Limb (tissue), 2 donors: ENCODE measurements at regions not wholly inside any gene's neighbourhood (a gene's known extent, or its start where the extent isn't known, plus 50 kb on each side); places are given as distances from the start of the nearest gene placed in this dataset.
"Not testable (repeated sequence)": the region's sequence is repeated elsewhere in the genome, so short reads cannot be mapped to it uniquely, and the experiment has no call there.

ENCODE experiments used
- DNase-seq, 2 donors: peaks; one replicate each; pipeline ENCODE4 v3.0.0-alpha.2; 2016; ENCODE audit errors: extremely low spot score in 2 of 2

GRCh38 chr2:114252713-114253112, 189.7 kb upstream of the DPP10 start:
- DNase-seq = no peak

- no peak for DNase-seq
Measured at GRCh38 chr2:114254875-114255274, 187.6 kb upstream of the DPP10 start.

- DNase-seq = no peak
Measured at GRCh38 chr2:114259389-114259788, 183.1 kb upstream of the DPP10 start.

- no peak for DNase-seq
Measured at GRCh38 chr2:114261366-114261765, 181.1 kb upstream of the DPP10 start.

GRCh38 chr2:114265261-114265660, 177.2 kb upstream of the DPP10 start:
- DNase-seq = peak in 1 of 2 donors; percentile 20

- no peak for DNase-seq
Measured at GRCh38 chr2:114274957-114275356, 167.5 kb upstream of the DPP10 start.

GRCh38 chr2:114281188-114281587, 161.3 kb upstream of the DPP10 start:
- DNase-seq = no peak

GRCh38 chr2:114283774-114284173, 158.7 kb upstream of the DPP10 start:
- no peak for DNase-seq

GRCh38 chr2:114286438-114286837, 156.0 kb upstream of the DPP10 start:
- DNase-seq = no peak

- no peak for DNase-seq
Measured at GRCh38 chr2:114293355-114293754, 149.1 kb upstream of the DPP10 start.

GRCh38 chr2:114294741-114295140, 147.7 kb upstream of the DPP10 start:
- DNase-seq = no peak

GRCh38 chr2:114300351-114300750, 142.1 kb upstream of the DPP10 start:
- not testable (repeated sequence) for DNase-seq

GRCh38 chr2:114316532-114317300, 125.7 kb upstream of the DPP10 start:
- peak in 1 of 2 donors; percentile 3 for DNase-seq

GRCh38 chr2:114330594-114330993, 111.8 kb upstream of the DPP10 start:
- DNase-seq = no peak

GRCh38 chr2:114331934-114332333, 110.5 kb upstream of the DPP10 start:
- DNase-seq = no peak

- no peak for DNase-seq
Measured at GRCh38 chr2:114345246-114345645, 97.2 kb upstream of the DPP10 start.

- DNase-seq = no peak
Measured at GRCh38 chr2:114346658-114347057, 95.8 kb upstream of the DPP10 start.

- DNase-seq = no peak
Measured at GRCh38 chr2:114350186-114350725, 92.2 kb upstream of the DPP10 start.

GRCh38 chr2:114352988-114353387, 89.5 kb upstream of the DPP10 start:
- no peak for DNase-seq

- DNase-seq = no peak
Measured at GRCh38 chr2:114354199-114354598, 88.2 kb upstream of the DPP10 start.

- DNase-seq = no peak
Measured at GRCh38 chr2:114368705-114369104, 73.7 kb upstream of the DPP10 start.

- DNase-seq = not testable (repeated sequence)
Measured at GRCh38 chr2:114371721-114372120, 70.7 kb upstream of the DPP10 start.

GRCh38 chr2:114373591-114373990, 68.8 kb upstream of the DPP10 start:
- no peak for DNase-seq
